ENCODE measurements at regions not wholly inside any gene's neighbourhood (a gene's known extent, or its start where the extent isn't known, plus 50 kb on each side); places are given as distances from the start of the nearest gene placed in this dataset.

GRCh38 chr9:10793306-10793705, 180.5 kb upstream of the PTPRD start:
- Histone ChIP-seq H3K79me2 (ENCODE audit: insufficient read depth, low read depth, low read length) (no peaks in the 10 kb centered on the region), H4K20me1 (ENCODE audit: insufficient read depth, low read length) (no peaks in the 10 kb centered on the region), H3K4me3 (ENCODE audit: low read depth, low read length, poor library complexity, severe bottlenecking) (no peak overlapping the region), H3K4me1 (ENCODE audit: insufficient read depth, low read length, poor library complexity, severe bottlenecking) (no peaks in the 10 kb centered on the region), H3K9me2 (ENCODE audit: insufficient read depth, low read length) (no peaks in the 10 kb centered on the region), H3K27ac (ENCODE audit: low read depth, low read length, poor library complexity, severe bottlenecking) (no peak overlapping the region), H3K4me2 (ENCODE audit: low read length) (no peak overlapping the region), H2AFZ (ENCODE audit: low read length) (no peak overlapping the region), H3K9me3 (ENCODE audit: low read length) (no peaks in the 10 kb centered on the region), H3K36me3 (ENCODE audit: insufficient read depth, low read length) (no peaks in the 10 kb centered on the region)
- POLR2A ChIA-PET = no interaction called here
- no peak for DNase-seq (ENCODE audit: low spot score)
- intact Hi-C loops (cut with micrococcal nuclease; ENCODE audit: unreplicated experiment) = no loop called here
- TF ChIP-seq EZH2phosphoT487 (IDR thresholded peaks at IDR 0.05; ENCODE audit: borderline replicate concordance, low read depth, low read length) = no peak
- TF ChIP-seq, protein P1, sequence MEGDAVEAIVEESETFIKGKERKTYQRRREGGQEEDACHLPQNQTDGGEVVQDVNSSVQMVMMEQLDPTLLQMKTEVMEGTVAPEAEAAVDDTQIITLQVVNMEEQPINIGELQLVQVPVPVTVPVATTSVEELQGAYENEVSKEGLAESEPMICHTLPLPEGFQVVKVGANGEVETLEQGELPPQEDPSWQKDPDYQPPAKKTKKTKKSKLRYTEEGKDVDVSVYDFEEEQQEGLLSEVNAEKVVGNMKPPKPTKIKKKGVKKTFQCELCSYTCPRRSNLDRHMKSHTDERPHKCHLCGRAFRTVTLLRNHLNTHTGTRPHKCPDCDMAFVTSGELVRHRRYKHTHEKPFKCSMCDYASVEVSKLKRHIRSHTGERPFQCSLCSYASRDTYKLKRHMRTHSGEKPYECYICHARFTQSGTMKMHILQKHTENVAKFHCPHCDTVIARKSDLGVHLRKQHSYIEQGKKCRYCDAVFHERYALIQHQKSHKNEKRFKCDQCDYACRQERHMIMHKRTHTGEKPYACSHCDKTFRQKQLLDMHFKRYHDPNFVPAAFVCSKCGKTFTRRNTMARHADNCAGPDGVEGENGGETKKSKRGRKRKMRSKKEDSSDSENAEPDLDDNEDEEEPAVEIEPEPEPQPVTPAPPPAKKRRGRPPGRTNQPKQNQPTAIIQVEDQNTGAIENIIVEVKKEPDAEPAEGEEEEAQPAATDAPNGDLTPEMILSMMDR (conservative IDR thresholded peaks at IDR 0.05; ENCODE audit: low read length) = no peak
- BruUV-seq (replicated peaks) = no TSS peak
- CTCF ChIA-PET (ENCODE audit: unreplicated experiment) = no interaction called here

DNA sequence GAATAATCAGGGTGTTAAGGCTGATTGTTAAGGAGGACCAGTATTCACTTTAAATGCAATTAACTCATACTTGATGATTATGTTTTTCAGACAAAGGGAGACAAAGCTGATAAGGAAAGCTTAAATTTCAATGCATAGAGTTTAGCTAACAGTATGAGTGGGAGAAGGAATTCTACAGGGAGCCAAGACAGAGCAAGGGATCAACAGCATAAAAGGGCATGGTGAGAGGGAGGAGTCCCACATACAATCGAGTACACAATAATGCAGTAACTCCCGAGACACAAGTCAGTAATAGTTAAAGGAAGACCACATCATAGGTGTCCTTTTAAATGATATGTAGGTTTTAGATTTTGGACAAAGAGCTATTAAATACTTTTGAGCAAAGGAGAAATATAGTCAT, 191.7 kb upstream of the PTPRD start:
- no peak for DNase-seq (ENCODE audit: low spot score)
- BruUV-seq (replicated peaks) = no TSS peak
- Histone ChIP-seq H3K27ac (ENCODE audit: low read depth, low read length, poor library complexity, severe bottlenecking) (no peak overlapping the region), H3K4me2 (ENCODE audit: low read length) (no peak overlapping the region), H2AFZ (ENCODE audit: low read length) (no peak overlapping the region), H3K79me2 (ENCODE audit: insufficient read depth, low read depth, low read length) (no peaks in the 10 kb centered on the region; the same call in 1 of the 2 replicates), H3K9me3 (ENCODE audit: low read length) (no peaks in the 10 kb centered on the region), H3K36me3 (ENCODE audit: insufficient read depth, low read length) (no peaks in the 10 kb centered on the region), H4K20me1 (ENCODE audit: insufficient read depth, low read length) (no peaks in the 10 kb centered on the region), H3K4me1 (ENCODE audit: insufficient read depth, low read length, poor library complexity, severe bottlenecking) (no peaks in the 10 kb centered on the region), H3K4me3 (ENCODE audit: low read depth, low read length, poor library complexity, severe bottlenecking) (no peak overlapping the region), H3K9me2 (ENCODE audit: insufficient read depth, low read length) (no peaks in the 10 kb centered on the region)
- CTCF ChIA-PET (ENCODE audit: unreplicated experiment) = no interaction called here
- TF ChIP-seq, protein P1 (conservative IDR thresholded peaks at IDR 0.05; ENCODE audit: low read length) = no peak
- TF ChIP-seq EZH2phosphoT487 (IDR thresholded peaks at IDR 0.05; ENCODE audit: borderline replicate concordance, low read depth, low read length) = no peak
- intact Hi-C loops (cut with micrococcal nuclease; ENCODE audit: unreplicated experiment) = no loop called here
- POLR2A ChIA-PET = no interaction called here

DNA sequence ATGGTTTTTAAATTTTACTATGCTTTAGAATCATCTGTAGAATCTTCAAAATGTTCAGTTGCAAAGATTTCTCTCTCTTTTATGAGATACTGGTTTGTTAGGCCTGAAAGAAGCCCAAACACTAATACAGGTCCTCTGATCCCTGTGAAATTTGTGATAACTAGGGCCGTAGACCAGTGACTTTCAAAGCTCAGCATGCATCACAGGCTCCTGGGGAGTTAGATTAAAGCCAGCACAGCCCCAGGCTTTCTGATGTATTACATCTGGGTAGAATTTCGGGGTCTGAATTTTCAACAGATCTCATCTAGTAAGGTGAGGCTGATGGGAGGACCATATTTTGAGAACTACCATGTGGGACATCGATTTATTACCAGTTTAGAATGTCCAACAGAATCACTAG, 194.1 kb upstream of the PTPRD start:
- TF ChIP-seq, protein P1 (conservative IDR thresholded peaks at IDR 0.05; ENCODE audit: low read length) = no peak
- no peak for TF ChIP-seq EZH2phosphoT487 (IDR thresholded peaks at IDR 0.05; ENCODE audit: borderline replicate concordance, low read depth, low read length)
- DNase-seq (ENCODE audit: low spot score) = no peak
- no peaks in the 10 kb centered on the region for H4K20me1 ChIP-seq (ENCODE audit: insufficient read depth, low read length)
- no TSS peak for BruUV-seq (replicated peaks)
- ChIA-PET CTCF (ENCODE audit: unreplicated experiment) (no interaction called here), POLR2A (no interaction called here)
- H2AFZ ChIP-seq (ENCODE audit: low read length) = no peak overlapping the region
- no peaks in the 10 kb centered on the region; the same call in 1 of the 2 replicates for H3K79me2 ChIP-seq (ENCODE audit: insufficient read depth, low read depth, low read length)
- H3K9me2 ChIP-seq (ENCODE audit: insufficient read depth, low read length) = no peaks in the 10 kb centered on the region
- no peak overlapping the region for H3K4me2 ChIP-seq (ENCODE audit: low read length)
- no peaks in the 10 kb centered on the region for H3K4me1 ChIP-seq (ENCODE audit: insufficient read depth, low read length, poor library complexity, severe bottlenecking)
- H3K9me3 ChIP-seq (ENCODE audit: low read length) = no peaks in the 10 kb centered on the region
- no peaks in the 10 kb centered on the region for H3K36me3 ChIP-seq (ENCODE audit: insufficient read depth, low read length)
- no peak overlapping the region for H3K4me3 ChIP-seq (ENCODE audit: low read depth, low read length, poor library complexity, severe bottlenecking)
- intact Hi-C loops (cut with micrococcal nuclease; ENCODE audit: unreplicated experiment) = no loop called here
- H3K27ac ChIP-seq (ENCODE audit: low read depth, low read length, poor library complexity, severe bottlenecking) = no peak overlapping the region

All from OCI-LY7 (cell line).